K562 (cell line): ENCODE measurements at regions not wholly inside any gene's neighbourhood (a gene's known extent, or its start where the extent isn't known, plus 50 kb on each side); places are given as distances from the start of the nearest gene placed in this dataset.

Experiments
- ETV1 ChIP-seq: fragments of 450-650 bp; conservative IDR thresholded peaks from 2 replicates; pipeline ENCODE4 v1.6.1; 2016; ENCODE audit warnings: missing genetic modification characterization, control low read depth, low read depth, missing compliant biosample characterization
- HMG20B ChIP-seq: fragments of 250-450 bp; sonication (Bioruptor Pico); IDR thresholded peaks from 2 replicates; pipeline ENCODE4 v1.5.0; 2021; ENCODE audit warnings: mild to moderate bottlenecking
- MGA ChIP-seq: fragments of 450-650 bp; IDR thresholded peaks from 2 replicates; pipeline ENCODE4 v1.6.1; 2016; ENCODE audit warnings: mild to moderate bottlenecking, moderate library complexity
- RBM34 ChIP-seq: fragments of 200-400 bp; formaldehyde crosslinking; IDR thresholded peaks from 2 replicates; pipeline ENCODE4 v1.6.1; 2018; ENCODE audit warnings: low read length, borderline replicate concordance; ENCODE audit not compliant: insufficient read depth
- RFX5 ChIP-seq: IDR thresholded peaks from 2 replicates; pipeline ENCODE4 v1.6.1; 2011; ENCODE audit warnings: low read depth, mild to moderate bottlenecking, improper control_type of control experiment, low read length
- ZNF395 ChIP-seq: fragments of 200-800 bp; sonication (Bioruptor generic); IDR thresholded peaks from 2 replicates; pipeline ENCODE4 v1.6.1; 2017; ENCODE audit warnings: missing genetic modification characterization, missing compliant biosample characterization
- ZNF830 ChIP-seq: fragments of 250-450 bp; sonication (Bioruptor Pico); IDR thresholded peaks from 2 replicates; pipeline ENCODE4 v1.5.0; 2021; ENCODE audit warnings: mild to moderate bottlenecking

GRCh38 chr17:79459003-79459655 is 151.7 kb downstream of the RBFOX3 start (continued):
- TF ChIP-seq MGA = no peak
- no peak for TF ChIP-seq ZNF830 (CRISPR knock-in tag)
- TF ChIP-seq HMG20B (CRISPR knock-in tag) = no peak
- no peak for TF ChIP-seq RFX5
- no peak for TF ChIP-seq RBM34
- TF ChIP-seq ZNF395 = no peak
- TF ChIP-seq ETV1 = no peak
- TF ChIP-seq, all 486 proteins: peak for 0
